ENCODE measurements at regions not wholly inside any gene's neighbourhood (a gene's known extent, or its start where the extent isn't known, plus 50 kb on each side); places are given as distances from the start of the nearest gene placed in this dataset.

GRCh38 chr4:54365691-54366090 is 136.6 kb downstream of the PDGFRA start:
- TF ChIP-seq CTCF (IDR thresholded peaks at IDR 0.05; ENCODE audit: borderline replicate concordance, extremely low read depth, low read length, poor library complexity, severe bottlenecking) (no peak), EZH2 (IDR thresholded peaks at IDR 0.05; ENCODE audit: borderline replicate concordance, low read depth, low read length, severe bottlenecking) (no peak)
